H9 (cell line): ENCODE measurements at regions not wholly inside any gene's neighbourhood (a gene's known extent, or its start where the extent isn't known, plus 50 kb on each side); places are given as distances from the start of the nearest gene placed in this dataset.

ENCODE experiments used
- DNase-seq: peaks from one replicate; pipeline ENCODE4 v3.0.0-alpha.2; 2017
- H2AFZ ChIP-seq: one replicate; pipeline ENCODE4 v1.6.1; 2013; ENCODE audit warnings: mild to moderate bottlenecking, low read length, control low read depth, moderate library complexity
- H2AK5ac ChIP-seq: 2 replicates; pipeline ENCODE4 v1.6.1; 2013; ENCODE audit warnings: low read length, control low read depth, mixed read lengths; ENCODE audit not compliant: insufficient read length
- H2BK120ac ChIP-seq: one replicate; pipeline ENCODE4 v1.6.1; 2013; ENCODE audit warnings: low read depth, mild to moderate bottlenecking, low read length, control low read depth, inconsistent platforms; ENCODE audit not compliant: poor library complexity, severe bottlenecking
- H2BK12ac ChIP-seq: 2 replicates; pipeline ENCODE4 v1.6.1; 2013; ENCODE audit warnings: low read length, control low read depth, mixed read lengths, low read depth; ENCODE audit not compliant: insufficient read length
- H2BK15ac ChIP-seq: 2 replicates; pipeline ENCODE4 v1.6.1; 2013; ENCODE audit warnings: low read depth, low read length, control low read depth
- H2BK20ac ChIP-seq: one replicate; pipeline ENCODE4 v1.6.1; 2013; ENCODE audit warnings: low read depth, mild to moderate bottlenecking, low read length, control low read depth, inconsistent platforms; ENCODE audit not compliant: poor library complexity, severe bottlenecking
- H2BK5ac ChIP-seq: 2 replicates; pipeline ENCODE4 v1.6.1; 2013; ENCODE audit warnings: low read length, control low read depth, mixed read lengths; ENCODE audit not compliant: insufficient read length
- H3K14ac ChIP-seq: 2 replicates; pipeline ENCODE4 v1.6.1; 2013; ENCODE audit warnings: low read length, control low read depth; ENCODE audit not compliant: insufficient read depth
- H3K18ac ChIP-seq: 2 replicates; pipeline ENCODE4 v1.6.1; 2013; ENCODE audit warnings: low read depth, mild to moderate bottlenecking, mixed read lengths, low read length, control low read depth; ENCODE audit not compliant: insufficient read length
- H3K23ac ChIP-seq: 2 replicates; pipeline ENCODE4 v1.6.1; 2013; ENCODE audit warnings: low read length, control low read depth, mixed read lengths, low read depth; ENCODE audit not compliant: insufficient read length
- H3K23me2 ChIP-seq: 2 replicates; pipeline ENCODE4 v1.6.1; 2013; ENCODE audit warnings: low read depth, mild to moderate bottlenecking, mixed read lengths, low read length, control low read depth; ENCODE audit not compliant: insufficient read length, poor library complexity, severe bottlenecking
- H3K27ac ChIP-seq: 2 replicates; pipeline ENCODE4 v1.5.1; 2013; ENCODE audit warnings: low read length, control low read depth, mixed read lengths, low read depth; ENCODE audit not compliant: insufficient read length
- H3K27me3 ChIP-seq: 2 replicates; pipeline ENCODE4 v1.6.1; 2013; ENCODE audit warnings: low read length, control low read depth, inconsistent platforms; ENCODE audit not compliant: insufficient read depth
- H3K4ac ChIP-seq: 2 replicates; pipeline ENCODE4 v1.6.1; 2013; ENCODE audit warnings: low read depth, mild to moderate bottlenecking, control low read depth, inconsistent platforms, low read length, moderate library complexity
- H3K4me1 ChIP-seq: 2 replicates; pipeline ENCODE4 v1.6.1; 2013; ENCODE audit warnings: low read length, control low read depth, inconsistent platforms; ENCODE audit not compliant: insufficient read depth
- H3K4me2 ChIP-seq: 2 replicates; pipeline ENCODE4 v1.6.1; 2013; ENCODE audit warnings: low read length, control low read depth, mixed read lengths; ENCODE audit not compliant: insufficient read length, insufficient read depth
- H3K56ac ChIP-seq: 2 replicates; pipeline ENCODE4 v1.6.1; 2013; ENCODE audit warnings: low read depth, mild to moderate bottlenecking, mixed read lengths, low read length, control low read depth; ENCODE audit not compliant: insufficient read length
- H3K79me1 ChIP-seq: 2 replicates; pipeline ENCODE4 v1.6.1; 2013; ENCODE audit warnings: low read depth, mild to moderate bottlenecking, moderate library complexity, low read length, control low read depth, inconsistent platforms; ENCODE audit not compliant: insufficient read depth, poor library complexity, severe bottlenecking
- H3K79me2 ChIP-seq: 2 replicates; pipeline ENCODE4 v1.6.1; 2013; ENCODE audit warnings: low read length, control low read depth, inconsistent platforms; ENCODE audit not compliant: insufficient read depth
- H3K9ac ChIP-seq: 2 replicates; pipeline ENCODE4 v1.6.1; 2013; ENCODE audit warnings: low read length, control low read depth, mixed read lengths; ENCODE audit not compliant: insufficient read length; ENCODE audit errors: extremely low read depth
- H3K9me3 ChIP-seq: one replicate; pipeline ENCODE4 v1.6.1; 2013; ENCODE audit warnings: low read depth, low read length, inconsistent platforms; ENCODE audit not compliant: control insufficient read depth
- H3T11ph ChIP-seq: one replicate; pipeline ENCODE4 v1.6.1; 2013; ENCODE audit warnings: mild to moderate bottlenecking, low read length, control low read depth, inconsistent platforms
- H4K20me1 ChIP-seq: one replicate; pipeline ENCODE4 v1.6.1; 2013; ENCODE audit not compliant: control insufficient read depth, insufficient read length, insufficient read depth
- H4K5ac ChIP-seq: 2 replicates; pipeline ENCODE4 v1.6.1; 2013; ENCODE audit warnings: low read depth, mild to moderate bottlenecking, mixed read lengths, low read length, control low read depth; ENCODE audit not compliant: insufficient read length
- H4K8ac ChIP-seq: replicated peaks from 2 replicates; pipeline ENCODE4 v1.6.1; 2013; ENCODE audit warnings: low read length, control low read depth, mixed read lengths, low read depth; ENCODE audit not compliant: insufficient read length
- H4K91ac ChIP-seq: 2 replicates; pipeline ENCODE4 v1.6.1; 2013; ENCODE audit warnings: low read depth, mild to moderate bottlenecking, moderate library complexity, mixed read lengths, low read length, control low read depth; ENCODE audit not compliant: insufficient read length
- H3K27ac Mint-ChIP-seq, 3 experiments: 2 replicates in 2 of 3; 3 replicates in 1 of 3; pipeline ENCODE4 v1.8.0; 2020 to 2021; ENCODE audit warnings: mixed read lengths in 3 of 3, mild to moderate bottlenecking in 1 of 3, moderate library complexity in 1 of 3
- H3K27me3 Mint-ChIP-seq: 2 replicates; pipeline ENCODE4 v1.8.0; 2021; ENCODE audit warnings: low read depth, mild to moderate bottlenecking, moderate library complexity, mixed read lengths
- H3K36me3 Mint-ChIP-seq, 3 experiments: 2 replicates in 2 of 3; 3 replicates in 1 of 3; pipeline ENCODE4 v1.8.0; 2020 to 2021; ENCODE audit warnings: low read depth in 3 of 3, mixed read lengths in 3 of 3; ENCODE audit not compliant: insufficient read depth in 1 of 3
- H3K4me1 Mint-ChIP-seq, 2 experiments: 2 replicates each; pipeline ENCODE4 v1.8.0; 2020; ENCODE audit warnings: mixed read lengths in 2 of 2
- H3K4me3 Mint-ChIP-seq, 2 experiments: 2 replicates in 1 of 2; 3 replicates in 1 of 2; pipeline ENCODE4 v1.8.0; 2020 to 2021; ENCODE audit warnings: mild to moderate bottlenecking in 2 of 2, mixed read lengths in 2 of 2, moderate library complexity in 1 of 2
- H3K9me3 Mint-ChIP-seq, 2 experiments: 2 replicates in 1 of 2; 3 replicates in 1 of 2; pipeline ENCODE4 v1.8.0; 2020; ENCODE audit warnings: mild to moderate bottlenecking in 2 of 2, mixed read lengths in 2 of 2, moderate library complexity in 1 of 2
- CTCF ChIP-seq: fragments of 200-600 bp; sonication (generic); conservative IDR thresholded peaks from 3 replicates; pipeline ENCODE4 v1.8.0; 2021; ENCODE audit warnings: antibody characterized with exemption, mild to moderate bottlenecking
- WGBS: extraction: QIAGEN DNeasy Blood & Tissue Kit; methylation state at CpG from one replicate; pipeline ENCODE4 v1.1.7; 2013; ENCODE audit warnings: missing lambda C conversion rate, low lambda C conversion rate, mixed read lengths; ENCODE audit not compliant: insufficient read length; ENCODE audit errors: extremely low coverage; 5-methylcytosine and 5-hydroxymethylcytosine counted together

GRCh38 chr10:90614631-90615030 lies 243.2 kb downstream of the HTR7 start:
- no peak overlapping the region for H2BK15ac ChIP-seq
- no peaks in the 10 kb centered on the region for H3K4me1 ChIP-seq
- no peak overlapping the region for H3K4me3 Mint-ChIP-seq
- H3K27me3 ChIP-seq, result no peaks in the 10 kb centered on the region
- H3K23ac ChIP-seq, result no peak overlapping the region
- no peak overlapping the region for H4K5ac ChIP-seq
- no peaks in the 10 kb centered on the region; a peak in 1 of 5 replicates for H3K9me3 Mint-ChIP-seq
- H3K14ac ChIP-seq, result no peak overlapping the region
- DNase-seq, result no peak
- WGBS, result no CpG with 5 or more reads among the region's 1 CpG
- H3K4me2 ChIP-seq, result no peak overlapping the region
- no peak overlapping the region for H3K9ac ChIP-seq
- H3K79me2 ChIP-seq, result no peaks in the 10 kb centered on the region
- H2AFZ ChIP-seq, result no peak overlapping the region
- no peak overlapping the region for H3K4ac ChIP-seq
- no peaks in the 10 kb centered on the region for H3K79me1 ChIP-seq
- no peaks in the 10 kb centered on the region for H3K9me3 ChIP-seq
- no peak overlapping the region for H2AK5ac ChIP-seq
- H3K36me3 Mint-ChIP-seq, result no peaks in the 10 kb centered on the region; a peak in 1 of 7 replicates
- H3K4me1 Mint-ChIP-seq, result peaks cover 3 to 6% of the 10 kb centered on the region in 2 experiments
- no peak overlapping the region for H3T11ph ChIP-seq
- H3K27ac ChIP-seq, result no peak overlapping the region
- no peak overlapping the region for H2BK12ac ChIP-seq
- H3K18ac ChIP-seq, result no peak overlapping the region
- H4K8ac ChIP-seq, result no peak overlapping the region
- H3K27me3 Mint-ChIP-seq, result peaks cover 1% of the 10 kb centered on the region; the same call in 1 of the 2 replicates
- no peak overlapping the region for H2BK20ac ChIP-seq
- H4K91ac ChIP-seq, result no peak overlapping the region
- no peak overlapping the region for H2BK120ac ChIP-seq
- H3K23me2 ChIP-seq, result no peaks in the 10 kb centered on the region
- no peak overlapping the region for H3K27ac Mint-ChIP-seq
- no peak overlapping the region for H3K56ac ChIP-seq
- H2BK5ac ChIP-seq, result no peak overlapping the region
- no peak for TF ChIP-seq CTCF
- no peaks in the 10 kb centered on the region for H4K20me1 ChIP-seq
